ENCODE measurements at regions not wholly inside any gene's neighbourhood (a gene's known extent, or its start where the extent isn't known, plus 50 kb on each side); places are given as distances from the start of the nearest gene placed in this dataset.

- TF ChIP-seq POLR2AphosphoS5 (IDR thresholded peaks at IDR 0.05) (no peak), CTCF (IDR thresholded peaks at IDR 0.05) (peak in 4 of 5 experiments; percentile 30 to 51 (median 42)), POLR2A (IDR thresholded peaks at IDR 0.05) (no peak)
Measured at GRCh38 chr2:235170536-235171521, 219.0 kb downstream of the SH3BP4 start.
